ENCODE measurements at regions not wholly inside any gene's neighbourhood (a gene's known extent, or its start where the extent isn't known, plus 50 kb on each side); places are given as distances from the start of the nearest gene placed in this dataset.

DNA sequence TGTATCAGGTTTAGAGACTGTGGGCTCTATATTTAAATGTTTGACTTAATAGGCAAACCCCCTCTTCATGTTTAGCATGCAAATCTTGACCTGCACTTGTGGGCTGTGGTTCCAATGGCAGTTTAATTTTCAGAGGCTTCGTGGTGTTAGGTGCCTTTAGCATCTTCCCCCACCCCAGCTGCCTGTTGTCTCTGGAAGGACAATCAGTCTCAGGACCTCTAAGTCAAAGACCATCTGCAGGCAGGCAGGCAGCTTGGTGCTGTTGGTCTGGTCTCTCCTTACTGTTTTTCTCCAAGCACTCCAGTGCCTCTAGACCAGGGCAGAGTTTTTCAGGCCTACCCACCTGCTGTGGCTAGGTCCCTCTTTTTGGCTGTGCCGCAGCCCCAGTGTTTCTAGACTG, 990.4 kb downstream of the CDH11 start:
- TF ChIP-seq, protein P1, sequence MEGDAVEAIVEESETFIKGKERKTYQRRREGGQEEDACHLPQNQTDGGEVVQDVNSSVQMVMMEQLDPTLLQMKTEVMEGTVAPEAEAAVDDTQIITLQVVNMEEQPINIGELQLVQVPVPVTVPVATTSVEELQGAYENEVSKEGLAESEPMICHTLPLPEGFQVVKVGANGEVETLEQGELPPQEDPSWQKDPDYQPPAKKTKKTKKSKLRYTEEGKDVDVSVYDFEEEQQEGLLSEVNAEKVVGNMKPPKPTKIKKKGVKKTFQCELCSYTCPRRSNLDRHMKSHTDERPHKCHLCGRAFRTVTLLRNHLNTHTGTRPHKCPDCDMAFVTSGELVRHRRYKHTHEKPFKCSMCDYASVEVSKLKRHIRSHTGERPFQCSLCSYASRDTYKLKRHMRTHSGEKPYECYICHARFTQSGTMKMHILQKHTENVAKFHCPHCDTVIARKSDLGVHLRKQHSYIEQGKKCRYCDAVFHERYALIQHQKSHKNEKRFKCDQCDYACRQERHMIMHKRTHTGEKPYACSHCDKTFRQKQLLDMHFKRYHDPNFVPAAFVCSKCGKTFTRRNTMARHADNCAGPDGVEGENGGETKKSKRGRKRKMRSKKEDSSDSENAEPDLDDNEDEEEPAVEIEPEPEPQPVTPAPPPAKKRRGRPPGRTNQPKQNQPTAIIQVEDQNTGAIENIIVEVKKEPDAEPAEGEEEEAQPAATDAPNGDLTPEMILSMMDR (IDR thresholded peaks at IDR 0.05; ENCODE audit: low read depth, low read length, missing control alignments), result no peak
- no peak overlapping the region for H3K4me3 ChIP-seq (ENCODE audit: low read depth, low read length)
- no peak for DNase-seq (ENCODE audit: low read depth)

DNA sequence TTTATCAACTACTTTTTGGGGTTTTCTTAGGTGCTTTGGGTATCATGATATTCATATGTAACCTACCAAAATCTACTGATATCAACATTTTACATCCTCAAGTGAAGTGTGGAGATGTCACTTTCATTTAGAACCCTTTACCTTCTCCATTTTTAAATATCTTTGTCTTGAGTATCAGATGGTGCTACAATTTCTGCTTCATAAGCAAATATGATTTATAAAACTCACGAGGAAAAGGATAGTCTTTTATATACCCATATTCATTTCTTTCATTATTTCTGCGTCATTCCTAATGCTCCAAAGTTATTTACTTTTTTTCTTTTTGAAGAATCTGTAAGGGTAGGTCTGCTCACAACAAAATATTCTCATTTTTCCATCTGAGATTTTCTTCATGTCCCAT, 991.7 kb downstream of the CDH11 start:
- H3K4me3 ChIP-seq (ENCODE audit: low read depth, low read length), result no peak overlapping the region
- no peak for DNase-seq (ENCODE audit: low read depth)
- TF ChIP-seq, protein P1 (IDR thresholded peaks at IDR 0.05; ENCODE audit: low read depth, low read length, missing control alignments), result no peak

DNA sequence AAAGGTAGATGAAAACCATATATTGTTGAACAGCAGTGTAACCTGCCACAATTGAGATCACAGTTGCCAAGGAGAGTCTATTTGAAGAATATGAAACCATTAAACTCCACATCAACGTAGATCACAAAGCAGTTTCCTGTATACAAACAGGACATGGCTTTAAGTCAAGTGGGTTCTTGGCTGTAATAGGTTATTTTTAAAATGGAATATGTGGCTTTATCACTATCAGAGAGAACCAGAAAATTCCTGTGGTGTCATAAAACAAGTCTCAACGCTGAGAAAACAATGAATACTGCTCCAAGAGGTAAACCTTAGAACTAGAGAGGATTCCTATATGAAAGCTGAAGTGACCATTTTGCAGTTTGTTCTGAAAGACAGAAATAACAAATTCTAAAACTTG, 999.7 kb downstream of the CDH11 start:
- TF ChIP-seq, protein P1 (IDR thresholded peaks at IDR 0.05; ENCODE audit: low read depth, low read length, missing control alignments), result no peak
- H3K4me3 ChIP-seq (ENCODE audit: low read depth, low read length), result no peak overlapping the region
- DNase-seq (ENCODE audit: low read depth), result no peak

DNA sequence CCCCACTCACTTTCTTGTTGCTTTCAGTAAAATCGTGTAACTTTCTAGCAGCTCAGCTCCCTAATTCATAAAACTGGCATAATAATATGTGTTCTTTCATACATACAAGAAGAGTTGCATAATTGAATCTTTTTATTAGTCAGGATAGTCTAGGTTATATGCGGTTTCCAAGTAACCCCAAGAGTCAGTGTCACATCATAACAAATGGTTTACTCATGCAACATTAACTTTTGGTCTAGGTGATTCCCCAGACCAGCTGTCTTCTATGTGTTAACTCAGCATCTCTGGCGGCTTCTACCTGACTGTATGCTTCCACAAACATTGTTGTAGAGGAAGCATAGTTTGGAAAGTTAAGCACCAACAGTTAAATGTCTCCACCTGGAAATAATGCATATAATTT, 1000.4 kb downstream of the CDH11 start:
- no peak for DNase-seq (ENCODE audit: low read depth)
- TF ChIP-seq, protein P1 (IDR thresholded peaks at IDR 0.05; ENCODE audit: low read depth, low read length, missing control alignments), result no peak
- H3K4me3 ChIP-seq (ENCODE audit: low read depth, low read length), result no peak overlapping the region

DNA sequence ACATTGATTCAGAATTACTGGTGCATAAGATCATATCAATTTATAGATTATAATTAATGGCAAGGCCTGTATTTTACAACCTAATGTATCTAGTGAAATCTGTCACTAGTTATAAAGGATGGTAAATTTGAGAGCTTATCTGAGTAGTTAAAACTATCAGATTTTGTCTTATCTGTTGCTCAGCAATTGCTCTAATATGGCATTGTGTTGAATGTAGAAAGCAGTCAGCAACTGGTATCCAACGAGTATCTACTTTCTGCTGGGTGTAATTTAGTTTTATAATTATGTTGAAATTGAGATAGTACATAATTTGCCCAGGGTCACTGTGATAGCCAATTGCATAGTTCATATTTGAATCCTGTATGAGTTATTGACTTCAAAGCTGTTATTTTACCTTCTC, 1005.7 kb downstream of the CDH11 start:
- TF ChIP-seq, protein P1 (IDR thresholded peaks at IDR 0.05; ENCODE audit: low read depth, low read length, missing control alignments), result no peak
- no peak for DNase-seq (ENCODE audit: low read depth)

DNA sequence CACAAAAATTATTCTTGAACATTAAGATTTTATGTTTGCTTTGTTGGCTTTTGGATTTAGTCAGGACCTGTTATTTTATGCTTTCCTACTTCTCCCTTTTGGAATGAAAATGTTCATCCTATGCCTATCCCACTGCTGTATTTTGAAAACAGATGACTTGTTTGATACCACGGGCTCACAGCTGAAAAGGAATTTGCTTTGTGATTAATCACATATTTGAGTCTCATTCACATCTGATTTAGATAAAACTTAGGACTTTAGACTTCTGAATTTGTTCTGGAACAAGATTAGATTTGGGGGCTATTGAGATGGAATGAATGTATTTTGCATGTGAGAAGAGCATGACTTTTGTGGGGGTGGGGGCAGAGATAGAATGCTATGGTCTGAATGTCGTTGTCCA, 1012.6 kb downstream of the CDH11 start:
- TF ChIP-seq, protein P1 (IDR thresholded peaks at IDR 0.05; ENCODE audit: low read depth, low read length, missing control alignments), result no peak
- DNase-seq (ENCODE audit: low read depth), result no peak
- no peak overlapping the region for H3K4me3 ChIP-seq (ENCODE audit: low read depth, low read length)

More for the DNA sequence above, 1005.7 kb downstream of the CDH11 start:
- no peak overlapping the region for H3K4me3 ChIP-seq (ENCODE audit: low read depth, low read length)

DNA sequence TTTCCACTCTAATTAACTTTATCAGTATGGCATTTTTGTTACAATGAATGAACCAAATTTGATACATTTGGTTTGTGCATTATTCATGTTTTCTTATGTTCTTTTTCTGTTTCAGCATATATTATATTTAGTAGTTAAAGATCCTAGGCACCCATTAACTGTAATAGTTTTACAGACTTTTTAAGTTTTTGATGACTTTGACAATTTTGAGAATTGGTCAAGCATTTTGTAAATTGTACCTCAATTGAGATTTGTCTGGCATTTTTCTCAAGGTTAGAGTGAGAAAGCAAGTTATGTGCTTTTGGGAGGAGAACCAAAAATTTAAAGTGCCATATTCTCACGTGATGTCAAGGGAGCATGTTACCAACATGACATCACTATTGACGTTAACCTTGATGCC, 1019.2 kb downstream of the CDH11 start:
- TF ChIP-seq, protein P1 (IDR thresholded peaks at IDR 0.05; ENCODE audit: low read depth, low read length, missing control alignments), result no peak
- DNase-seq (ENCODE audit: low read depth), result no peak
- H3K4me3 ChIP-seq (ENCODE audit: low read depth, low read length), result no peak overlapping the region

Measured in GM12864 (cell line).